BLaER1 treated with 17β-estradiol and CSF1 and Interleukin-3, amounts not matched to agents 10 nM and 100 nM (cell line): ENCODE measurements at regions not wholly inside any gene's neighbourhood (a gene's known extent, or its start where the extent isn't known, plus 50 kb on each side); places are given as distances from the start of the nearest gene placed in this dataset.
"Not testable (repeated sequence)": the region's sequence is repeated elsewhere in the genome, so short reads cannot be mapped to it uniquely, and the experiment has no call there.

Experiments
- H3K27ac ChIP-seq, 11 experiments: shearing (Covaris generic); formaldehyde crosslinking; 2 replicates each; pipeline ENCODE4 v1.8.1; 2022
- H3K27me3 ChIP-seq, 11 experiments: shearing (Covaris generic); formaldehyde crosslinking; 2 replicates each; pipeline ENCODE4 v1.8.1; 2022
- H3K36me3 ChIP-seq, 11 experiments: shearing (Covaris generic); formaldehyde crosslinking; 2 replicates each; pipeline ENCODE4 v1.8.1; 2022
- H3K4me1 ChIP-seq, 10 experiments: shearing (Covaris generic); formaldehyde crosslinking; 2 replicates each; pipeline ENCODE4 v1.8.1; 2022
- H3K4me2 ChIP-seq, 11 experiments: shearing (Covaris generic); formaldehyde crosslinking; 2 replicates each; pipeline ENCODE4 v1.8.1; 2022
- H3K4me3 ChIP-seq, 10 experiments: shearing (Covaris generic); formaldehyde crosslinking; 2 replicates each; pipeline ENCODE4 v1.8.1; 2022
- H3K9ac ChIP-seq, 11 experiments: shearing (Covaris generic); formaldehyde crosslinking; 2 replicates each; pipeline ENCODE4 v1.8.1; 2022
- H3K9me3 ChIP-seq, 11 experiments: shearing (Covaris generic); formaldehyde crosslinking; replicated peaks in 1 of 11; 2 replicates each; pipeline ENCODE4 v1.8.1; 2022
- H4K20me1 ChIP-seq, 11 experiments: shearing (Covaris generic); formaldehyde crosslinking; 2 replicates each; pipeline ENCODE4 v1.8.1; 2022
- Cebpa-rat ChIP-seq, 11 experiments: shearing (Covaris generic); IDR thresholded peaks; 2 replicates each; pipeline ENCODE4 v1.8.1; 2022

- H3K27me3 ChIP-seq, result no peaks in the 10 kb centered on the region
- H4K20me1 ChIP-seq, result no peaks in the 10 kb centered on the region
- H3K4me2 ChIP-seq, result peak overlapping the region in 7 of 11 experiments; percentile 3 to 55 (median 20); a peak in 7 of 22 replicates
- no peak overlapping the region for H3K4me3 ChIP-seq
- no peaks in the 10 kb centered on the region for H3K9me3 ChIP-seq
- H3K4me1 ChIP-seq, result peaks cover 0 to 10% (median 2%) of the 10 kb centered on the region in 10 experiments; a peak in 8 of 20 replicates
- no peak overlapping the region for H3K9ac ChIP-seq
- no peak overlapping the region for H3K27ac ChIP-seq
- no peak for TF ChIP-seq Cebpa-rat (IDR thresholded peaks at IDR 0.05)
- no peaks in the 10 kb centered on the region for H3K36me3 ChIP-seq
Observed at GRCh38 chr17:11182430-11182829, 58.6 kb upstream of the SHISA6 start.

- H3K27me3 ChIP-seq, result no peaks in the 10 kb centered on the region
- H3K4me3 ChIP-seq, result no peak overlapping the region
- H4K20me1 ChIP-seq, result no peaks in the 10 kb centered on the region
- H3K9ac ChIP-seq, result no peak overlapping the region
- peaks cover 0 to 10% (median 2%) of the 10 kb centered on the region in 10 experiments; a peak in 8 of 20 replicates for H3K4me1 ChIP-seq
- H3K9me3 ChIP-seq, result no peaks in the 10 kb centered on the region
- H3K27ac ChIP-seq, result no peak overlapping the region
- no peaks in the 10 kb centered on the region for H3K36me3 ChIP-seq
- no peak overlapping the region for H3K4me2 ChIP-seq
- TF ChIP-seq Cebpa-rat (IDR thresholded peaks at IDR 0.05), result no peak
Observed at GRCh38 chr17:11178581-11178980, 62.4 kb upstream of the SHISA6 start.

GRCh38 chr17:11177340-11177739 is 63.7 kb upstream of the SHISA6 start:
- Histone ChIP-seq H3K9me3 (no peaks in the 10 kb centered on the region), H3K4me3 (no peak overlapping the region), H3K4me2 (no peak overlapping the region), H3K4me1 (peaks cover 0 to 6% (median under 1%) of the 10 kb centered on the region in 10 experiments; a peak in 8 of 20 replicates), H3K27ac (no peak overlapping the region), H3K36me3 (no peaks in the 10 kb centered on the region), H3K27me3 (no peaks in the 10 kb centered on the region), H3K9ac (no peak overlapping the region), H4K20me1 (no peaks in the 10 kb centered on the region)
- TF ChIP-seq Cebpa-rat (IDR thresholded peaks at IDR 0.05), result no peak

- no peak for TF ChIP-seq Cebpa-rat (IDR thresholded peaks at IDR 0.05)
- no peak overlapping the region for H3K4me3 ChIP-seq
- peaks cover 0 to 4% (median 0%) of the 10 kb centered on the region in 10 experiments; a peak in 1 of 20 replicates for H3K4me1 ChIP-seq
- no peaks in the 10 kb centered on the region for H3K9me3 ChIP-seq
- no peaks in the 10 kb centered on the region for H4K20me1 ChIP-seq
- H3K4me2 ChIP-seq, result no peak overlapping the region
- H3K27me3 ChIP-seq, result no peaks in the 10 kb centered on the region
- no peak overlapping the region for H3K27ac ChIP-seq
- H3K36me3 ChIP-seq, result no peaks in the 10 kb centered on the region
- H3K9ac ChIP-seq, result no peak overlapping the region
Observed at GRCh38 chr17:11176549-11176948, 64.5 kb upstream of the SHISA6 start.

GRCh38 chr17:11170881-11171280 is 70.1 kb upstream of the SHISA6 start:
- no peak for TF ChIP-seq Cebpa-rat (IDR thresholded peaks at IDR 0.05)
- H3K4me3 ChIP-seq, result no peak overlapping the region
- H4K20me1 ChIP-seq, result no peaks in the 10 kb centered on the region
- no peak overlapping the region for H3K4me2 ChIP-seq
- H3K27me3 ChIP-seq, result no peaks in the 10 kb centered on the region
- no peak overlapping the region for H3K27ac ChIP-seq
- no peak overlapping the region for H3K9ac ChIP-seq
- H3K36me3 ChIP-seq, result no peaks in the 10 kb centered on the region
- H3K4me1 ChIP-seq, result no peaks in the 10 kb centered on the region
- peaks cover 0 to 13% (median 5%) of the 10 kb centered on the region in 11 experiments; a peak in 7 of 22 replicates for H3K9me3 ChIP-seq

GRCh38 chr17:11151818-11152425 is 89.1 kb upstream of the SHISA6 start:
- Histone ChIP-seq H3K9ac (no peak overlapping the region), H3K27me3 (no peaks in the 10 kb centered on the region), H3K4me2 (no peak overlapping the region), H3K36me3 (no peaks in the 10 kb centered on the region), H3K4me1 (no peaks in the 10 kb centered on the region), H3K27ac (no peak overlapping the region), H4K20me1 (no peaks in the 10 kb centered on the region), H3K9me3 (peaks cover 0 to 10% (median 6%) of the 10 kb centered on the region in 11 experiments; a peak in 9 of 22 replicates), H3K4me3 (no peak overlapping the region)
- TF ChIP-seq Cebpa-rat (IDR thresholded peaks at IDR 0.05), result no peak

GRCh38 chr17:11150906-11151511 is 90.0 kb upstream of the SHISA6 start:
- H3K27ac ChIP-seq, H4K20me1 ChIP-seq, H3K36me3 ChIP-seq, H3K27me3 ChIP-seq, H3K4me2 ChIP-seq, H3K9ac ChIP-seq, H3K4me3 ChIP-seq, H3K4me1 ChIP-seq: not testable (repeated sequence)
- peaks cover 0 to 10% (median 6%) of the 10 kb centered on the region in 11 experiments; a peak in 9 of 22 replicates for H3K9me3 ChIP-seq

- no peaks in the 10 kb centered on the region for H3K36me3 ChIP-seq
- H3K27me3 ChIP-seq, result no peaks in the 10 kb centered on the region
- no peak overlapping the region for H3K27ac ChIP-seq
- no peak overlapping the region for H3K4me3 ChIP-seq
- no peaks in the 10 kb centered on the region for H3K4me1 ChIP-seq
- H3K9me3 ChIP-seq, result no peaks in the 10 kb centered on the region
- H3K9ac ChIP-seq, result no peak overlapping the region
- no peaks in the 10 kb centered on the region for H4K20me1 ChIP-seq
- TF ChIP-seq Cebpa-rat (IDR thresholded peaks at IDR 0.05), result no peak
- H3K4me2 ChIP-seq, result no peak overlapping the region
Observed at GRCh38 chr17:11144358-11145233, 96.4 kb upstream of the SHISA6 start.

GRCh38 chr17:11142231-11142630 is 98.8 kb upstream of the SHISA6 start:
- H3K4me2 ChIP-seq, result no peak overlapping the region
- no peak overlapping the region for H3K4me3 ChIP-seq
- H3K27me3 ChIP-seq, result no peaks in the 10 kb centered on the region
- no peak overlapping the region for H3K27ac ChIP-seq
- no peaks in the 10 kb centered on the region for H3K4me1 ChIP-seq
- H3K9me3 ChIP-seq, result no peaks in the 10 kb centered on the region
- H4K20me1 ChIP-seq, result no peaks in the 10 kb centered on the region
- TF ChIP-seq Cebpa-rat (IDR thresholded peaks at IDR 0.05), result no peak
- H3K36me3 ChIP-seq, result no peaks in the 10 kb centered on the region
- H3K9ac ChIP-seq, result no peak overlapping the region
